Fibroblast of mammary gland (primary cell): ENCODE measurements at regions not wholly inside any gene's neighbourhood (a gene's known extent, or its start where the extent isn't known, plus 50 kb on each side); places are given as distances from the start of the nearest gene placed in this dataset.

ENCODE experiments used
- DNase-seq: peaks from one replicate; pipeline ENCODE4 v3.0.0-alpha.2; 2010; ENCODE audit warnings: low read depth
- H3K4me3 ChIP-seq: 2 replicates; pipeline ENCODE4 v1.5.1; 2011; ENCODE audit warnings: low read depth, mild to moderate bottlenecking, low read length, moderate library complexity; ENCODE audit not compliant: control insufficient read depth
- TF ChIP-seq, protein P1 (sequence below): conservative IDR thresholded peaks from 2 replicates; pipeline ENCODE4 v1.5.1; 2011; ENCODE audit warnings: low read depth, low read length, inconsistent platforms; ENCODE audit not compliant: control insufficient read depth, insufficient read depth

DNA sequence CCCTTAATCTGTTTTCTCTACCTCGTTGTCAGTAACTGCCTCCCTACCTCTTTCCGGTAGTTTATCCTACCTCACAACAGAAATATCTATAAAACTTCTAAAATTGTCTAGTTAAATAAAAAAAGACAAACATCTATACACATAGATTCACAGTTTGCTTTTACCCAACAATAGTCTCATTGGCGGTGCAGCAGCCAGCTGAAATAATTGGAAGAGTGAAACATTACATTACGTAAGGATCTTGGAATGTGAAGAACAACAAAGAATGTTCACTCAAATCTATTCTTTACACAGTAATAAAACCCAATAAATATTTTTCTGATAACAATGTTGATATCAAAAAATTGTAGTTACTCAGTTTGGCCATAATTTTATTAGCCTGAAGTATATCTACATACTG is 115.5 kb upstream of the ARPP21 start:
- TF ChIP-seq, protein P1, sequence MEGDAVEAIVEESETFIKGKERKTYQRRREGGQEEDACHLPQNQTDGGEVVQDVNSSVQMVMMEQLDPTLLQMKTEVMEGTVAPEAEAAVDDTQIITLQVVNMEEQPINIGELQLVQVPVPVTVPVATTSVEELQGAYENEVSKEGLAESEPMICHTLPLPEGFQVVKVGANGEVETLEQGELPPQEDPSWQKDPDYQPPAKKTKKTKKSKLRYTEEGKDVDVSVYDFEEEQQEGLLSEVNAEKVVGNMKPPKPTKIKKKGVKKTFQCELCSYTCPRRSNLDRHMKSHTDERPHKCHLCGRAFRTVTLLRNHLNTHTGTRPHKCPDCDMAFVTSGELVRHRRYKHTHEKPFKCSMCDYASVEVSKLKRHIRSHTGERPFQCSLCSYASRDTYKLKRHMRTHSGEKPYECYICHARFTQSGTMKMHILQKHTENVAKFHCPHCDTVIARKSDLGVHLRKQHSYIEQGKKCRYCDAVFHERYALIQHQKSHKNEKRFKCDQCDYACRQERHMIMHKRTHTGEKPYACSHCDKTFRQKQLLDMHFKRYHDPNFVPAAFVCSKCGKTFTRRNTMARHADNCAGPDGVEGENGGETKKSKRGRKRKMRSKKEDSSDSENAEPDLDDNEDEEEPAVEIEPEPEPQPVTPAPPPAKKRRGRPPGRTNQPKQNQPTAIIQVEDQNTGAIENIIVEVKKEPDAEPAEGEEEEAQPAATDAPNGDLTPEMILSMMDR = no peak
- no peak overlapping the region for H3K4me3 ChIP-seq
- DNase-seq = no peak

DNA sequence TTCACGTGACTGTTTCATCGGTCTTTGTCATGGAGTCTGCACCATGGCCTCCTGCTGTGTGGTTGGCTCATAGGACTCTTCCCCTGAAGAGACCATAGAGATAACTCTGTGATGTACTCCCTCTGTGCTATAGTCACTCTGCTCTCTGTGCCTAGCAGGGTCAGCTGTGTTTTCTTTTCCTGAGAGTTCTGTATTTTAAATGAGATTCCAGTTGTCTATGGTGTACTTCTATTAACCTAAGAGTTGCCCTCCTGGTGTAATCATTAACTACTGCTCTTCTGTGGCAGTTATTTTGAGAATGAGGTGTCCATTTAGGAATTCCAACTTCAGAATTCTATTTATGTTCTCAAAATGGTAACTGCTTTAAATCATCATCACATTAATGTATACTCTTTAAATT is 114.5 kb upstream of the ARPP21 start:
- no peak overlapping the region for H3K4me3 ChIP-seq
- no peak for DNase-seq
- TF ChIP-seq, protein P1 = no peak

DNA sequence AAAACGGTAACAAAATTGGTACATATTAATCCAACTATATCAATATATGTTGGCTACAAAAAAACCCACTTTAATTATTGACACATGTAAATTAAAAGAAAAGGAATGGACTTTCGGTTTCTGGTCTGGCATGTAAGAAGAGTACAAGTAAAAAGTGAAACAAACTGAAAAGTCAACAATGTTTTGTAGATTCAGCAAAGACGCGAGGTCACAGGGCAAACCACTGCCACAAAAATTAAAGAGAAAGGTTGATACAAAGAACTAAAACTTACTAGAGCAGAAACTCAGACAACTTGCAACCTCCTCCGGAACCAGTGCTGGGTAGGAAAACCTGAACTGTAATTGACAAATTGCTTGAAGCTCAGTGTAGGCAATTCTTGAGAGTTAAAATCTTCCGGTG is 110.6 kb upstream of the ARPP21 start:
- TF ChIP-seq, protein P1 = no peak
- no peak for DNase-seq
- no peak overlapping the region for H3K4me3 ChIP-seq

DNA sequence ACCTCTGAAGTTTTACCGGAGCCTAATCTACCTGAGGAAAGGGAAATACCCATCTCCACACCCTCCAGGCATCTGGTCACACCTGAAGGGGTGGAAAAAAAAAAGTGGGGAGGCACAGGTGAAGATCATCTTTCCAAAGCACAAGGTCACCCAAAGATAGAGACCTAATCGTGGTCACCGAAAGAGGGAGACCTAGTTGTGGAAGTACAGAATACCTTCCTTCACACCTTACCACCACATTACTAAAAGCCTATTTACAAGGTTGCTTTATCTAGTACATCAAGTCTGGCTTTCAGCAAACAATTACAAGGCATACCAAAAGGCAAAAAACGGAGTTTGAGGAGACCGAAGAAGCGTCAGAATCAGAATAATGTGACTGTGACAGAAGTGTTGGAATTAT is 110.0 kb upstream of the ARPP21 start:
- H3K4me3 ChIP-seq = no peak overlapping the region
- DNase-seq = no peak
- TF ChIP-seq, protein P1 = no peak

DNA sequence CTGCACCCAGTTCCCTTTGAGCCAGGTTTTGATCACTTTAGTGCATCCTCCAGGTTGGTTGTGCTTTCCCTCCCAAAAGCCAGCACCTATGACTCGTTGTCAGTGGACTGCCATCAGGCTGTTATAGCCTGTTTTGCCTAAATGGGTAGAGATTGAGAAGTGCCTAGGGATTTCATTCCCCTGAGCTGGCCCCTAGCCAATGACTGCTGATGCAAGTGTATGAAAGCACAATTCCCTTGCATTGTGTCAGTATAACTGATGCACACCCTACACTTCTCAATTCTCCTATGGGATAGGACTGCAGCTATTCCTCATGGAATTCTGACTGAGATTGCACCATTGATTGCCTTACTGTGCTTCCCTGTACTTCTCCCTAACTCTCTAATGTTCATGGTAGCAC is 102.1 kb upstream of the ARPP21 start:
- TF ChIP-seq, protein P1 = no peak
- H3K4me3 ChIP-seq = no peak overlapping the region
- DNase-seq = no peak

DNA sequence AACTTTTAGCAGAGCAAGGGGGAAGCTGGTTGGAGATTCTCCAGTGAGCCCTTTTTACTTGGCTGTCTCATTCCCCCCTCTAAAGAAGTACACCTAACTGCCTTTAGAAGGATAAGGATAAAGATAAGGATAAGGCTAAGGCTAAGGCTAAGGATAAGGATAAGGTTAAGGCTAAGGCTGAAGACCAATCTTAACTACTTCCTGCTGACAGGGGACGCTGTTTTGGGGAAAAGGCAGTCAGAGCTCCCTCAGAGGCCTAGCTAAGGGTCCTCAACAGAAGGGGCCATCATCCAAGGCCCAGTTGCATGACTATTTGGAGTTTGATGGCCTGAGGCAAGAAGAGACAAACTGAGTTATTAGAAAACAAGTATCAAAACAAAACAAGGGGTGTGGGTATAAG is 94.3 kb upstream of the ARPP21 start:
- no peak overlapping the region for H3K4me3 ChIP-seq

More for the DNA sequence above, 94.3 kb upstream of the ARPP21 start:
- no peak for DNase-seq
- TF ChIP-seq, protein P1 = no peak
